ENCODE measurements at regions not wholly inside any gene's neighbourhood (a gene's known extent, or its start where the extent isn't known, plus 50 kb on each side); places are given as distances from the start of the nearest gene placed in this dataset.
A peak's percentile ranks its signal among the peaks of the same experiment; 100 is the strongest.

DNA sequence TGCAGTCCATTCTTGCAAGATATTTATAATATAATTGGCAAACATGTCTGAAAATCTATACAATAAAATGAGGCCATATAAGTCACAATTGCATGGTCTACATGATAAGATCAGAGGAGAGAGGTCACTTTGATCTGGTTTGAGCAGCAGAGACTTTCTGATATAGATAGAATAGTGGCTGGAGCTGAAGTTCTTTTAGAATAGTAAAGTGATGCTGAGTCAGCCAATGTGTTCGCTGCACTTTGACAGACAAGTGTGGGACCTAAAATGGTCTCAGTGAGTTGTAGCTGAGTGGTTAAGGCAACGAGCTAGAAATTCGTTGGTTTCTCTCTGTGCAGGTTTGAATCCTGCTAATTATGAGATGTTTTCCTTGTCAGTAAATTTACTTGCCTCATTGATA, 257.0 kb upstream of the C11orf87 start:
- Histone ChIP-seq H3K27me3 (ENCODE audit: insufficient read depth, low read depth) (no peaks in the 10 kb centered on the region), H4K20me1 (ENCODE audit: insufficient read depth) (no peaks in the 10 kb centered on the region), H3K4me3 (IDR thresholded peaks at IDR 0.05; ENCODE audit: insufficient read depth, low read depth, low read length) (no peak overlapping the region), H3K4me1 (ENCODE audit: low read depth, poor library complexity, severe bottlenecking) (peaks cover 33% of the 10 kb centered on the region), H2AFZ (ENCODE audit: low read depth) (no peak overlapping the region), H3K9ac (no peak overlapping the region), H3K27ac (no peak overlapping the region), H3K36me3 (ENCODE audit: insufficient read depth) (no peaks in the 10 kb centered on the region), H3K79me2 (ENCODE audit: insufficient read depth, low read depth) (no peaks in the 10 kb centered on the region), H3K4me2 (no peak overlapping the region; the same call in 1 of the 2 replicates)
- TF ChIP-seq, protein P1, sequence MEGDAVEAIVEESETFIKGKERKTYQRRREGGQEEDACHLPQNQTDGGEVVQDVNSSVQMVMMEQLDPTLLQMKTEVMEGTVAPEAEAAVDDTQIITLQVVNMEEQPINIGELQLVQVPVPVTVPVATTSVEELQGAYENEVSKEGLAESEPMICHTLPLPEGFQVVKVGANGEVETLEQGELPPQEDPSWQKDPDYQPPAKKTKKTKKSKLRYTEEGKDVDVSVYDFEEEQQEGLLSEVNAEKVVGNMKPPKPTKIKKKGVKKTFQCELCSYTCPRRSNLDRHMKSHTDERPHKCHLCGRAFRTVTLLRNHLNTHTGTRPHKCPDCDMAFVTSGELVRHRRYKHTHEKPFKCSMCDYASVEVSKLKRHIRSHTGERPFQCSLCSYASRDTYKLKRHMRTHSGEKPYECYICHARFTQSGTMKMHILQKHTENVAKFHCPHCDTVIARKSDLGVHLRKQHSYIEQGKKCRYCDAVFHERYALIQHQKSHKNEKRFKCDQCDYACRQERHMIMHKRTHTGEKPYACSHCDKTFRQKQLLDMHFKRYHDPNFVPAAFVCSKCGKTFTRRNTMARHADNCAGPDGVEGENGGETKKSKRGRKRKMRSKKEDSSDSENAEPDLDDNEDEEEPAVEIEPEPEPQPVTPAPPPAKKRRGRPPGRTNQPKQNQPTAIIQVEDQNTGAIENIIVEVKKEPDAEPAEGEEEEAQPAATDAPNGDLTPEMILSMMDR (conservative IDR thresholded peaks at IDR 0.05; ENCODE audit: low read depth, low read length), result no peak

DNA sequence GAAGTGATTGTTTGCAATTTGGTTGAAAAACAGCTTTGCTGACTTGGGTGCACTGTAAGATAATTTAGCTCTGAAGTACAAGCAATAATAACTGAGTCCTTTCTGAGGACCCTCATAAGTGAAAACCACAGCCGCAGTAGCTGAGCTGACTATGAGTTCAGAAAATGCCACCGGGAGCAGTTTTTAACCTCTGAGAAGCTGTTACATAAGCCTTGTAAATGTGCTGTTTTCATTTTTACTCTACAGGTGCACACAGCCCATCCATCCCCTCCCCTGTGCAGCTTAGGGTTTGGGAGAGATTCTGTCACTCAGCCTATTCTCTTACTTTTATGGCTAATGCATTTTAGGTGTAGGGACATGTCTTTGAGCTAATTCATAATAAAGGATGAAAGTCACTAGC, 255.5 kb upstream of the C11orf87 start:
- no peak overlapping the region for H3K4me3 ChIP-seq (IDR thresholded peaks at IDR 0.05; ENCODE audit: insufficient read depth, low read depth, low read length)
- H3K36me3 ChIP-seq (ENCODE audit: insufficient read depth), result no peaks in the 10 kb centered on the region
- H3K4me1 ChIP-seq (ENCODE audit: low read depth, poor library complexity, severe bottlenecking), result peaks cover 33% of the 10 kb centered on the region
- no peaks in the 10 kb centered on the region for H3K27me3 ChIP-seq (ENCODE audit: insufficient read depth, low read depth)
- no peaks in the 10 kb centered on the region for H4K20me1 ChIP-seq (ENCODE audit: insufficient read depth)
- TF ChIP-seq, protein P1 (conservative IDR thresholded peaks at IDR 0.05; ENCODE audit: low read depth, low read length), result no peak
- peak overlapping the region; percentile 46 for H3K4me2 ChIP-seq
- peak overlapping the region; percentile 57; the same call in 1 of the 2 replicates for H3K27ac ChIP-seq
- H3K79me2 ChIP-seq (ENCODE audit: insufficient read depth, low read depth), result no peaks in the 10 kb centered on the region
- H2AFZ ChIP-seq (ENCODE audit: low read depth), result no peak overlapping the region
- H3K9ac ChIP-seq, result no peak overlapping the region

DNA sequence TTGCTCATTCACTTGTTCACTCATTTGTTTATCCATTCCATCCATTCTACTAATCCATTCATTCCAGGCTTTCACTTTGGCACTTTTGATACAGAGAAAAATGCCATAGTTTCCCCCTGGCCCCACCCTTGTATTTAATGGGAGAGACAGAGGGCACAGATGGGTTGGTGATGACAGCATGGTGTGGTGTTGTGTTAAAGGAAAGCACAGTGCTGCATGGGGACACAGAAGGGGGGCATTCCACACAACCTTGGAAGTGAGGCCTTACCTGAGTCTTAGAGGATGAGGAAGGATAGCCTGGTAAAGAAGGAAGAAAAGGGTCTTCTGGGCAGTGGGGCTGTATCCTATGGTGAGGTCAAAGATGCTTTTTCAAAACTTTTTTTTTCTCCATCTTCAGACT, 248.5 kb upstream of the C11orf87 start:
- Histone ChIP-seq H3K79me2 (ENCODE audit: insufficient read depth, low read depth) (no peaks in the 10 kb centered on the region), H3K27ac (no peak overlapping the region), H3K27me3 (ENCODE audit: insufficient read depth, low read depth) (no peaks in the 10 kb centered on the region), H3K9ac (no peak overlapping the region), H2AFZ (ENCODE audit: low read depth) (no peak overlapping the region), H4K20me1 (ENCODE audit: insufficient read depth) (no peaks in the 10 kb centered on the region), H3K4me1 (ENCODE audit: low read depth, poor library complexity, severe bottlenecking) (no peaks in the 10 kb centered on the region), H3K4me3 (IDR thresholded peaks at IDR 0.05; ENCODE audit: insufficient read depth, low read depth, low read length) (no peak overlapping the region), H3K4me2 (no peak overlapping the region), H3K36me3 (ENCODE audit: insufficient read depth) (no peaks in the 10 kb centered on the region)
- TF ChIP-seq, protein P1 (conservative IDR thresholded peaks at IDR 0.05; ENCODE audit: low read depth, low read length), result no peak

DNA sequence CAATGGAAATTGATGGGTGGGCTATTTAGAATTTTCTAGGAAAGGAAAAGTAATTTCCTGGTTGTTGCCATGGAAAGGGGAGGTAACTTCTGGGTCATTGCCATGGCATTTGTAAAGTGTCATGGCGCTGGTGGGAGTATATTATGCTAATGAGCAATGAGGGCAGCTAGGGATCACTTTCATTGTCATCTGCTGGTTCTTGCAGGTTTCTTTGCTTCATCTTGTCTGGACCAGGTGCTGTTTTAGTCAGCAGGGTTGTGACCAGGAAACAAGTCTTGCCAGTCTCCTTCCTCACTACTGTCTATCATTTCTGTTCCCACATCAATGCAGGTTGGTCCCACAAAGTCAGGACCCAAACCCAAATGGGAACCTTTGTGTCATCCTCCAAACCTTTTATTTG, 237.6 kb upstream of the C11orf87 start:
- H3K27me3 ChIP-seq (ENCODE audit: insufficient read depth, low read depth), result no peaks in the 10 kb centered on the region
- TF ChIP-seq, protein P1 (conservative IDR thresholded peaks at IDR 0.05; ENCODE audit: low read depth, low read length), result no peak
- no peak overlapping the region for H3K27ac ChIP-seq
- H3K4me1 ChIP-seq (ENCODE audit: low read depth, poor library complexity, severe bottlenecking), result no peaks in the 10 kb centered on the region
- no peak overlapping the region for H3K9ac ChIP-seq
- H3K36me3 ChIP-seq (ENCODE audit: insufficient read depth), result no peaks in the 10 kb centered on the region
- H3K4me2 ChIP-seq, result no peak overlapping the region
- no peaks in the 10 kb centered on the region for H3K79me2 ChIP-seq (ENCODE audit: insufficient read depth, low read depth)
- no peak overlapping the region for H2AFZ ChIP-seq (ENCODE audit: low read depth)
- no peak overlapping the region for H3K4me3 ChIP-seq (IDR thresholded peaks at IDR 0.05; ENCODE audit: insufficient read depth, low read depth, low read length)
- H4K20me1 ChIP-seq (ENCODE audit: insufficient read depth), result no peaks in the 10 kb centered on the region
